ENCODE measurements at regions not wholly inside any gene's neighbourhood (a gene's known extent, or its start where the extent isn't known, plus 50 kb on each side); places are given as distances from the start of the nearest gene placed in this dataset.
"Not testable (repeated sequence)": the region's sequence is repeated elsewhere in the genome, so short reads cannot be mapped to it uniquely, and the experiment has no call there.

DNA sequence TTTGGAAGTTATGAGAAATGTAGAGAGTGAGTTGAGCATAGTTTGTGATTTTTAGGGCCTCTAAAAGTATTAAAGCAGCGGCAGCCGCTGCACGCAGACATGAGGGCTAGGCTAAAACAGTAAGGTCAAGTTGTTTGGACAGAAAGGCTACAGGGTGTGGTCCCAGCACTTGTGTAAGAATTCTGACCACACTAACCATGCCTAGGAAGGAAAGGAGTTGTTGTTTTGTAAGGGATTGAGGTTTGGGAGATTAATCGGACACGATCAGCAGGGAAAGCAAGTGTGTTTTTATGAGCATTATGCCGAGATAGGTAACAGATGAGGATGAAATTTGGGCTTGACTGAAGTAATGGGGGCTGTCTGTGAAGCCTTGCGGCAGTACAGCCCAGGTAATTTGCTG is 117.9 kb downstream of the ADAMTS15 start:
- H3K9ac ChIP-seq (ENCODE audit: low read length); DNase-seq; H4K8ac ChIP-seq (ENCODE audit: low read length); H2BK120ac ChIP-seq (ENCODE audit: low read depth, low read length); H3K4me3 ChIP-seq (ENCODE audit: insufficient read depth in 1 of 2, low read depth in 1 of 2, low read length in 2 of 2); H3K79me1 ChIP-seq (replicated peaks; ENCODE audit: low read length, poor library complexity, severe bottlenecking); H3K4ac ChIP-seq (ENCODE audit: low read depth in 1 of 2, low read length in 2 of 2); H3K23ac ChIP-seq (ENCODE audit: low read length in 2 of 2); H3K27me3 ChIP-seq (ENCODE audit: control insufficient read depth in 1 of 2, insufficient read depth in 1 of 2, low read length in 2 of 2); H2BK15ac ChIP-seq (ENCODE audit: low read depth, poor library complexity, severe bottlenecking); H3K27ac ChIP-seq (ENCODE audit: low read length, poor library complexity, severe bottlenecking); H3K4me1 ChIP-seq (ENCODE audit: control insufficient read depth, insufficient read depth, low read depth, low read length); H3K18ac ChIP-seq (ENCODE audit: low read depth in 1 of 2, low read length in 2 of 2); H3K9me3 ChIP-seq (ENCODE audit: control insufficient read depth, low read length); H4K91ac ChIP-seq (ENCODE audit: low read length); H3K4me2 ChIP-seq (ENCODE audit: low read length, poor library complexity, severe bottlenecking); H2BK12ac ChIP-seq (ENCODE audit: low read length in 2 of 2); H2AFZ ChIP-seq (ENCODE audit: low read depth, low read length); H3K36me3 ChIP-seq (ENCODE audit: control insufficient read depth in 1 of 2, insufficient read depth in 2 of 2, low read depth in 1 of 2, low read length in 2 of 2); H2AK5ac ChIP-seq (ENCODE audit: low read length, severe bottlenecking); H2BK5ac ChIP-seq (ENCODE audit: low read depth, low read length, poor library complexity, severe bottlenecking); H3K14ac ChIP-seq (ENCODE audit: low read length in 2 of 2): not testable (repeated sequence)
- 89% methylated on average over 7 of the region's 7 CpGs for WGBS

GRCh38 chr11:130571519-130571918 is 123.1 kb downstream of the ADAMTS15 start:
- 100% methylated on average over 1 of the region's 1 CpG for WGBS
- Histone ChIP-seq H3K4ac (ENCODE audit: low read depth in 1 of 2, low read length in 2 of 2) (no peak overlapping the region), H3K27ac (ENCODE audit: low read length, poor library complexity, severe bottlenecking) (no peak overlapping the region), H3K79me1 (replicated peaks; ENCODE audit: low read length, poor library complexity, severe bottlenecking) (no peaks in the 10 kb centered on the region), H2BK120ac (ENCODE audit: low read depth, low read length) (no peak overlapping the region), H2BK12ac (ENCODE audit: low read length in 2 of 2) (no peak overlapping the region), H3K4me1 (ENCODE audit: control insufficient read depth, insufficient read depth, low read depth, low read length) (no peaks in the 10 kb centered on the region), H2AFZ (ENCODE audit: low read depth, low read length) (no peak overlapping the region), H3K36me3 (ENCODE audit: control insufficient read depth in 1 of 2, insufficient read depth in 2 of 2, low read depth in 1 of 2, low read length in 2 of 2) (no peaks in the 10 kb centered on the region), H3K18ac (ENCODE audit: low read depth in 1 of 2, low read length in 2 of 2) (no peak overlapping the region), H3K23ac (ENCODE audit: low read length in 2 of 2) (no peak overlapping the region), H2BK15ac (ENCODE audit: low read depth, poor library complexity, severe bottlenecking) (no peak overlapping the region), H3K27me3 (ENCODE audit: control insufficient read depth in 1 of 2, insufficient read depth in 1 of 2, low read length in 2 of 2) (no peaks in the 10 kb centered on the region), H3K4me3 (ENCODE audit: insufficient read depth in 1 of 2, low read depth in 1 of 2, low read length in 2 of 2) (no peak overlapping the region), H2BK5ac (ENCODE audit: low read depth, low read length, poor library complexity, severe bottlenecking) (no peak overlapping the region), H3K14ac (ENCODE audit: low read length in 2 of 2) (no peak overlapping the region), H4K91ac (ENCODE audit: low read length) (no peak overlapping the region), H3K4me2 (ENCODE audit: low read length, poor library complexity, severe bottlenecking) (no peak overlapping the region), H2AK5ac (ENCODE audit: low read length, severe bottlenecking) (no peak overlapping the region), H3K9me3 (ENCODE audit: control insufficient read depth, low read length) (no peaks in the 10 kb centered on the region), H3K9ac (ENCODE audit: low read length) (no peak overlapping the region), H4K8ac (ENCODE audit: low read length) (no peak overlapping the region)
- DNase-seq, result no peak

- Histone ChIP-seq H3K4ac (ENCODE audit: low read depth in 1 of 2, low read length in 2 of 2) (no peak overlapping the region), H3K4me3 (ENCODE audit: insufficient read depth in 1 of 2, low read depth in 1 of 2, low read length in 2 of 2) (no peak overlapping the region), H3K23ac (ENCODE audit: low read length in 2 of 2) (no peak overlapping the region), H3K79me1 (replicated peaks; ENCODE audit: low read length, poor library complexity, severe bottlenecking) (no peaks in the 10 kb centered on the region), H3K18ac (ENCODE audit: low read depth in 1 of 2, low read length in 2 of 2) (peak overlapping the region in 1 of 2 experiments; percentile 46), H4K91ac (ENCODE audit: low read length) (no peak overlapping the region), H2BK12ac (ENCODE audit: low read length in 2 of 2) (no peak overlapping the region), H2AFZ (ENCODE audit: low read depth, low read length) (no peak overlapping the region), H3K14ac (ENCODE audit: low read length in 2 of 2) (no peak overlapping the region), H2BK5ac (ENCODE audit: low read depth, low read length, poor library complexity, severe bottlenecking) (no peak overlapping the region), H3K27ac (ENCODE audit: low read length, poor library complexity, severe bottlenecking) (no peak overlapping the region), H3K4me2 (ENCODE audit: low read length, poor library complexity, severe bottlenecking) (no peak overlapping the region), H2AK5ac (ENCODE audit: low read length, severe bottlenecking) (no peak overlapping the region), H3K9ac (ENCODE audit: low read length) (no peak overlapping the region), H3K36me3 (ENCODE audit: control insufficient read depth in 1 of 2, insufficient read depth in 2 of 2, low read depth in 1 of 2, low read length in 2 of 2) (no peaks in the 10 kb centered on the region), H2BK15ac (ENCODE audit: low read depth, poor library complexity, severe bottlenecking) (no peak overlapping the region), H4K8ac (ENCODE audit: low read length) (no peak overlapping the region), H3K27me3 (ENCODE audit: control insufficient read depth in 1 of 2, insufficient read depth in 1 of 2, low read length in 2 of 2) (no peaks in the 10 kb centered on the region), H2BK120ac (ENCODE audit: low read depth, low read length) (no peak overlapping the region), H3K4me1 (ENCODE audit: control insufficient read depth, insufficient read depth, low read depth, low read length) (no peaks in the 10 kb centered on the region), H3K9me3 (ENCODE audit: control insufficient read depth, low read length) (no peaks in the 10 kb centered on the region)
- DNase-seq, result no peak
- 93% methylated on average over 10 of the region's 10 CpGs for WGBS
Observed at GRCh38 chr11:130571947-130572584, 123.6 kb downstream of the ADAMTS15 start.

- Histone ChIP-seq H3K9ac (ENCODE audit: low read length) (no peak overlapping the region), H3K23ac (ENCODE audit: low read length in 2 of 2) (no peak overlapping the region), H3K4ac (ENCODE audit: low read depth in 1 of 2, low read length in 2 of 2) (no peak overlapping the region), H3K36me3 (ENCODE audit: control insufficient read depth in 1 of 2, insufficient read depth in 2 of 2, low read depth in 1 of 2, low read length in 2 of 2) (no peaks in the 10 kb centered on the region), H2BK5ac (ENCODE audit: low read depth, low read length, poor library complexity, severe bottlenecking) (no peak overlapping the region), H3K4me2 (ENCODE audit: low read length, poor library complexity, severe bottlenecking) (no peak overlapping the region), H3K14ac (ENCODE audit: low read length in 2 of 2) (no peak overlapping the region), H2BK120ac (ENCODE audit: low read depth, low read length) (no peak overlapping the region), H4K8ac (ENCODE audit: low read length) (no peak overlapping the region), H3K4me3 (ENCODE audit: insufficient read depth in 1 of 2, low read depth in 1 of 2, low read length in 2 of 2) (no peak overlapping the region), H3K9me3 (ENCODE audit: control insufficient read depth, low read length) (no peaks in the 10 kb centered on the region), H3K27me3 (ENCODE audit: control insufficient read depth in 1 of 2, insufficient read depth in 1 of 2, low read length in 2 of 2) (no peaks in the 10 kb centered on the region), H2BK12ac (ENCODE audit: low read length in 2 of 2) (no peak overlapping the region), H3K79me1 (replicated peaks; ENCODE audit: low read length, poor library complexity, severe bottlenecking) (no peaks in the 10 kb centered on the region), H2AFZ (ENCODE audit: low read depth, low read length) (no peak overlapping the region), H2BK15ac (ENCODE audit: low read depth, poor library complexity, severe bottlenecking) (no peak overlapping the region), H3K4me1 (ENCODE audit: control insufficient read depth, insufficient read depth, low read depth, low read length) (no peaks in the 10 kb centered on the region), H2AK5ac (ENCODE audit: low read length, severe bottlenecking) (no peak overlapping the region), H3K27ac (ENCODE audit: low read length, poor library complexity, severe bottlenecking) (no peak overlapping the region), H3K18ac (ENCODE audit: low read depth in 1 of 2, low read length in 2 of 2) (no peak overlapping the region), H4K91ac (ENCODE audit: low read length) (no peak overlapping the region)
- no peak for DNase-seq
- 88% methylated on average over 2 of the region's 2 CpGs for WGBS
Observed at GRCh38 chr11:130573767-130574166, 125.3 kb downstream of the ADAMTS15 start.
